ENCODE measurements at regions not wholly inside any gene's neighbourhood (a gene's known extent, or its start where the extent isn't known, plus 50 kb on each side); places are given as distances from the start of the nearest gene placed in this dataset.

DNA sequence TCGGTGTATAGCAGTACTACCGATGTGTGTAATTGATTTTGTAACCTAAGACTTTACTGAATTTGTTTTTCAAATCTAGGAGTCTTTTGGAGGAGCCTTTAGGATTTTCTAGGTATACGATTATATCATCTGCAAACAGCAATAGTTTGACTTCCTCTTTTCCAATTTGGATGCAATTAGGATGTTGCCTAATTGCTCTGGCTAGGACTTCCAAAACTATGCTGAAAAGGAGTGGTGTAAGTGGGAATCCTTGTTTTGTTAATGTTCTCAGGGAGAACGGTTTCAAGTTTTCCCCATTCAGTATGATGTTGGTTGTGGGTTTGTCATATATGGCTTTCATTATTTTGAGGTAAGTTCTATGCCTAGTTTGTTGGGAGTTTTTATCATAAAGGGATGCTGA is 171.6 kb upstream of the PDE3A start:
- Histone ChIP-seq H3K4me3 (replicated peaks in 1 of 4; ENCODE audit: control extremely low read depth in 1 of 4, insufficient read depth in 1 of 4, low read depth in 3 of 4, low read length in 4 of 4) (no peak overlapping the region), H2AFZ (ENCODE audit: low read length) (no peak overlapping the region), H3K4me2 (ENCODE audit: extremely low read depth, insufficient read depth, low read length) (no peak overlapping the region), H3K36me3 (ENCODE audit: control insufficient read depth, insufficient read depth, low read length) (no peaks in the 10 kb centered on the region), H3K4me1 (ENCODE audit: control insufficient read depth, extremely low read depth, insufficient read depth, low read length) (no peaks in the 10 kb centered on the region), H4K20me1 (ENCODE audit: control insufficient read depth, extremely low read depth, insufficient read depth, low read length) (no peaks in the 10 kb centered on the region), H3K9me3 (ENCODE audit: control insufficient read depth, insufficient read depth, low read depth, low read length) (no peaks in the 10 kb centered on the region), H3K79me2 (ENCODE audit: control insufficient read depth, insufficient read depth, low read length) (no peaks in the 10 kb centered on the region), H3K27me3 (ENCODE audit: control insufficient read depth, insufficient read depth, low read length) (no peaks in the 10 kb centered on the region), H3K27ac (ENCODE audit: insufficient read depth, low read length) (no peak overlapping the region), H3K9ac (ENCODE audit: insufficient read depth, low read length) (no peak overlapping the region)
- TF ChIP-seq, protein P1, sequence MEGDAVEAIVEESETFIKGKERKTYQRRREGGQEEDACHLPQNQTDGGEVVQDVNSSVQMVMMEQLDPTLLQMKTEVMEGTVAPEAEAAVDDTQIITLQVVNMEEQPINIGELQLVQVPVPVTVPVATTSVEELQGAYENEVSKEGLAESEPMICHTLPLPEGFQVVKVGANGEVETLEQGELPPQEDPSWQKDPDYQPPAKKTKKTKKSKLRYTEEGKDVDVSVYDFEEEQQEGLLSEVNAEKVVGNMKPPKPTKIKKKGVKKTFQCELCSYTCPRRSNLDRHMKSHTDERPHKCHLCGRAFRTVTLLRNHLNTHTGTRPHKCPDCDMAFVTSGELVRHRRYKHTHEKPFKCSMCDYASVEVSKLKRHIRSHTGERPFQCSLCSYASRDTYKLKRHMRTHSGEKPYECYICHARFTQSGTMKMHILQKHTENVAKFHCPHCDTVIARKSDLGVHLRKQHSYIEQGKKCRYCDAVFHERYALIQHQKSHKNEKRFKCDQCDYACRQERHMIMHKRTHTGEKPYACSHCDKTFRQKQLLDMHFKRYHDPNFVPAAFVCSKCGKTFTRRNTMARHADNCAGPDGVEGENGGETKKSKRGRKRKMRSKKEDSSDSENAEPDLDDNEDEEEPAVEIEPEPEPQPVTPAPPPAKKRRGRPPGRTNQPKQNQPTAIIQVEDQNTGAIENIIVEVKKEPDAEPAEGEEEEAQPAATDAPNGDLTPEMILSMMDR (conservative IDR thresholded peaks at IDR 0.05 in 1 of 2, IDR thresholded peaks at IDR 0.05 in 1 of 2; ENCODE audit: low read depth in 1 of 2, low read length in 2 of 2): no peak
- no peak for TF ChIP-seq EZH2 (IDR thresholded peaks at IDR 0.05; ENCODE audit: low read length, missing control alignments)
- DNase-seq (ENCODE audit: low read depth in 2 of 2): no peak

DNA sequence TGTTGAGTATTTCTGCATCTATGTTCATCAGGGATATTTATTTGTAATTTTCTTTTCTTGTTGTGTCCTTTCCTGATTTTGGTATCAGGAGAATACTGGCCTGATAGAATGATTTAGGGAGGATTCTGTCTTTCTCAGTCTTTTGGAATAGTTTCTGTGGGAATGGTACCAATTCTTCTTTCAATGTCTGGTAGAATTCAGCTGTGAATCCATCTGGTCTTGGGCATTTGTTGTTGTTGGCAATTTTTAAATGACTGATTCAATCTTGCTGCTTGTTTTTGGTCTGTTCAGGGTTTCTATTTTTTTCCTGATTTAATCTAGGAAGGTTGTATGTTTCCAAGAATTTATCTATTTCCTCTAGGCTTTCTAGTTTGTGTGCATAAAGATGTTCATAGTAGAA is 170.9 kb upstream of the PDE3A start:
- Histone ChIP-seq H3K4me1 (ENCODE audit: control insufficient read depth, extremely low read depth, insufficient read depth, low read length) (no peaks in the 10 kb centered on the region), H3K9ac (ENCODE audit: insufficient read depth, low read length) (no peak overlapping the region), H3K4me3 (replicated peaks in 1 of 4; ENCODE audit: control extremely low read depth in 1 of 4, insufficient read depth in 1 of 4, low read depth in 3 of 4, low read length in 4 of 4) (no peak overlapping the region), H3K27ac (ENCODE audit: insufficient read depth, low read length) (no peak overlapping the region), H3K36me3 (ENCODE audit: control insufficient read depth, insufficient read depth, low read length) (no peaks in the 10 kb centered on the region), H3K27me3 (ENCODE audit: control insufficient read depth, insufficient read depth, low read length) (no peaks in the 10 kb centered on the region), H2AFZ (ENCODE audit: low read length) (no peak overlapping the region), H3K4me2 (ENCODE audit: extremely low read depth, insufficient read depth, low read length) (no peak overlapping the region), H3K79me2 (ENCODE audit: control insufficient read depth, insufficient read depth, low read length) (no peaks in the 10 kb centered on the region), H3K9me3 (ENCODE audit: control insufficient read depth, insufficient read depth, low read depth, low read length) (no peaks in the 10 kb centered on the region), H4K20me1 (ENCODE audit: control insufficient read depth, extremely low read depth, insufficient read depth, low read length) (no peaks in the 10 kb centered on the region)
- TF ChIP-seq, protein P1 (conservative IDR thresholded peaks at IDR 0.05 in 1 of 2, IDR thresholded peaks at IDR 0.05 in 1 of 2; ENCODE audit: low read depth in 1 of 2, low read length in 2 of 2): no peak
- no peak for TF ChIP-seq EZH2 (IDR thresholded peaks at IDR 0.05; ENCODE audit: low read length, missing control alignments)
- DNase-seq (ENCODE audit: low read depth in 2 of 2): no peak

DNA sequence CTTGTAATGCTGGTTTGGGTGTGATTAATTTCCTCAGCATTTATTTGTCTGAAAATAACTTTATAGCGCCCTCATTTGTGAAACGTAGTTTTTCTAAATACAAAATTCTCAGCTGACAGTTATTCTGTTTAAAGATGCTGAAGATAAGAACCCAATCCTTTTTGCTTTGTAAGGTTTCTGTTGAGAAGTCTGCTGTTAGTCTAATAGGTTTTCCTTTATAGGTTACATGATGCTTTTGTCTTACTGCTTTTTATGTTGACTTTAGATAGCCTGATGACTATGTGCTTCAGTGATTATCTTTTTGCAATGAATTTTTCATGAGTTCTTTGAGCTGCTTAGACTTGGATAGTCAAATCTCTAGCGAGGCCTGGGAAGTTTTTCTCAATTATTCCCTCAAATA is 168.6 kb upstream of the PDE3A start:
- Histone ChIP-seq H3K36me3 (ENCODE audit: control insufficient read depth, insufficient read depth, low read length) (no peaks in the 10 kb centered on the region), H3K27me3 (ENCODE audit: control insufficient read depth, insufficient read depth, low read length) (no peaks in the 10 kb centered on the region), H2AFZ (ENCODE audit: low read length) (no peak overlapping the region), H3K9me3 (ENCODE audit: control insufficient read depth, insufficient read depth, low read depth, low read length) (no peaks in the 10 kb centered on the region), H3K9ac (ENCODE audit: insufficient read depth, low read length) (no peak overlapping the region), H3K4me3 (replicated peaks in 1 of 4; ENCODE audit: control extremely low read depth in 1 of 4, insufficient read depth in 1 of 4, low read depth in 3 of 4, low read length in 4 of 4) (no peak overlapping the region), H3K4me1 (ENCODE audit: control insufficient read depth, extremely low read depth, insufficient read depth, low read length) (no peaks in the 10 kb centered on the region), H3K4me2 (ENCODE audit: extremely low read depth, insufficient read depth, low read length) (no peak overlapping the region), H3K79me2 (ENCODE audit: control insufficient read depth, insufficient read depth, low read length) (no peaks in the 10 kb centered on the region), H3K27ac (ENCODE audit: insufficient read depth, low read length) (no peak overlapping the region), H4K20me1 (ENCODE audit: control insufficient read depth, extremely low read depth, insufficient read depth, low read length) (no peaks in the 10 kb centered on the region)
- TF ChIP-seq EZH2 (IDR thresholded peaks at IDR 0.05; ENCODE audit: low read length, missing control alignments): no peak
- no peak for DNase-seq (ENCODE audit: low read depth in 2 of 2)

Measured in fibroblast of lung (primary cell).